Astrocyte (in vitro differentiated cells and primary cell): ENCODE measurements at regions not wholly inside any gene's neighbourhood (a gene's known extent, or its start where the extent isn't known, plus 50 kb on each side); places are given as distances from the start of the nearest gene placed in this dataset.

Experiments used
- DNase-seq: peaks from one replicate; pipeline ENCODE4 v3.0.0-alpha.2; 2010; ENCODE audit warnings: low read depth
- FAIRE-seq: peaks from 2 replicates; lab custom pipeline; 2011; peaks lifted over from hg19 to GRCh38; lab: Jason Lieb, UNC
- H2AFZ ChIP-seq: 2 replicates; pipeline ENCODE4 v1.6.0; 2012; ENCODE audit warnings: low read depth, low read length, inconsistent platforms
- H3K27ac ChIP-seq: 2 replicates; pipeline ENCODE4 v1.5.1; 2011; ENCODE audit warnings: low read depth, low read length, inconsistent platforms
- H3K27me3 ChIP-seq: 2 replicates; pipeline ENCODE4 v1.6.0; 2011; ENCODE audit warnings: low read length, inconsistent platforms; ENCODE audit not compliant: insufficient read depth
- H3K36me3 ChIP-seq: 2 replicates; pipeline ENCODE4 v1.5.1; 2011; ENCODE audit warnings: low read length, inconsistent platforms; ENCODE audit not compliant: insufficient read depth
- H3K4me1 ChIP-seq: 2 replicates; pipeline ENCODE4 v1.5.1; 2011; ENCODE audit warnings: low read length, inconsistent platforms; ENCODE audit not compliant: insufficient read depth
- H3K4me2 ChIP-seq: 2 replicates; pipeline ENCODE4 v1.6.0; 2012; ENCODE audit warnings: low read length, inconsistent platforms
- H3K4me3 ChIP-seq: 2 replicates; pipeline ENCODE4 v1.5.1; 2011; ENCODE audit warnings: low read depth, mild to moderate bottlenecking, low read length, inconsistent platforms; ENCODE audit not compliant: insufficient read depth
- H3K79me2 ChIP-seq: 2 replicates; pipeline ENCODE4 v1.6.0; 2012; ENCODE audit warnings: mild to moderate bottlenecking, low read length, inconsistent platforms; ENCODE audit not compliant: insufficient read depth
- H3K9ac ChIP-seq: 2 replicates; pipeline ENCODE4 v1.6.0; 2012; ENCODE audit warnings: mild to moderate bottlenecking, low read length, inconsistent platforms
- H3K9me3 ChIP-seq: 2 replicates; pipeline ENCODE4 v1.5.1; 2012; ENCODE audit warnings: low read depth, mild to moderate bottlenecking, low read length, inconsistent platforms; ENCODE audit not compliant: insufficient read depth
- H4K20me1 ChIP-seq: 2 replicates; pipeline ENCODE4 v1.6.0; 2012; ENCODE audit warnings: low read length, inconsistent platforms; ENCODE audit not compliant: insufficient read depth
- H3K27ac Mint-ChIP-seq: one replicate; pipeline ENCODE4 v1.8.0; 2021; ENCODE audit warnings: mild to moderate bottlenecking, mixed read lengths; ENCODE audit not compliant: unreplicated experiment
- H3K27me3 Mint-ChIP-seq: one replicate; pipeline ENCODE4 v1.8.0; 2021; ENCODE audit warnings: low read depth, mixed read lengths; ENCODE audit not compliant: unreplicated experiment
- H3K36me3 Mint-ChIP-seq: one replicate; pipeline ENCODE4 v1.8.0; 2021; ENCODE audit warnings: low read depth, mixed read lengths; ENCODE audit not compliant: unreplicated experiment
- H3K4me1 Mint-ChIP-seq: one replicate; pipeline ENCODE4 v1.8.0; 2021; ENCODE audit warnings: low read depth, mixed read lengths; ENCODE audit not compliant: unreplicated experiment
- H3K4me3 Mint-ChIP-seq: one replicate; pipeline ENCODE4 v1.8.0; 2021; ENCODE audit warnings: mild to moderate bottlenecking, moderate library complexity, mixed read lengths; ENCODE audit not compliant: unreplicated experiment
- H3K9me3 Mint-ChIP-seq: one replicate; pipeline ENCODE4 v1.8.0; 2021; ENCODE audit warnings: mild to moderate bottlenecking, mixed read lengths; ENCODE audit not compliant: unreplicated experiment
- EZH2 ChIP-seq: IDR thresholded peaks from 2 replicates; pipeline ENCODE4 v1.6.1; 2012; ENCODE audit warnings: mild to moderate bottlenecking, low read length, inconsistent platforms; ENCODE audit not compliant: insufficient read depth
- TF ChIP-seq, protein P1 (sequence below): IDR thresholded peaks from 2 replicates; pipeline ENCODE4 v1.5.1; 2011; ENCODE audit warnings: low read depth, mild to moderate bottlenecking, inconsistent platforms, low read length, moderate library complexity; ENCODE audit not compliant: insufficient read depth

DNA sequence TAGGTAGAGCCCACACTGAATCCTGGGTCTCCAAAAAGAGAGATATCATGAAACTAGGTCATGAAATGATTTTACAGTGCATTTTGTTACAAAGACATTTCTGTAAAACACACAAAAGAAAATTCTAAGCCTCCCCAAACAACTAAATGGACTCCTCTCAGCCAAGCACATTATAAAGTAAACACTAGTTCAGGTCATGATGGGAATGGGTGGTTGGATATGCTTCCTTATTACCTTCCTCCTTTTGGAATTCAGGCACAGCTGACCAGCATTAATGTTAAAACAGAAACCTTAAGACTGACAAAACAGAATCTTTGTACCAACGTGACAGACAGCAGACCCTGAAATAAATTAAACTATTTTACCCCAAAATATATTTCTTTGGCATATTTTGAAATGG lies 87.9 kb upstream of the NPY2R start:
- no peaks in the 10 kb centered on the region for H3K4me1 ChIP-seq

GRCh38 chr4:155122382-155122781 lies 86.1 kb upstream of the NPY2R start:
- Histone ChIP-seq H3K4me3 (no peak overlapping the region), H4K20me1 (no peaks in the 10 kb centered on the region), H3K9me3 (peaks cover 6% of the 10 kb centered on the region), H3K27me3 (no peaks in the 10 kb centered on the region), H3K9ac (no peak overlapping the region), H3K4me1 (no peaks in the 10 kb centered on the region), H3K27ac (no peak overlapping the region), H3K4me2 (no peak overlapping the region), H2AFZ (no peak overlapping the region), H3K36me3 (no peaks in the 10 kb centered on the region), H3K79me2 (no peaks in the 10 kb centered on the region)
- no peaks in the 10 kb centered on the region for H3K36me3 Mint-ChIP-seq
- H3K4me3 Mint-ChIP-seq, result no peak overlapping the region
- TF ChIP-seq EZH2, result no peak
- TF ChIP-seq, protein P1, sequence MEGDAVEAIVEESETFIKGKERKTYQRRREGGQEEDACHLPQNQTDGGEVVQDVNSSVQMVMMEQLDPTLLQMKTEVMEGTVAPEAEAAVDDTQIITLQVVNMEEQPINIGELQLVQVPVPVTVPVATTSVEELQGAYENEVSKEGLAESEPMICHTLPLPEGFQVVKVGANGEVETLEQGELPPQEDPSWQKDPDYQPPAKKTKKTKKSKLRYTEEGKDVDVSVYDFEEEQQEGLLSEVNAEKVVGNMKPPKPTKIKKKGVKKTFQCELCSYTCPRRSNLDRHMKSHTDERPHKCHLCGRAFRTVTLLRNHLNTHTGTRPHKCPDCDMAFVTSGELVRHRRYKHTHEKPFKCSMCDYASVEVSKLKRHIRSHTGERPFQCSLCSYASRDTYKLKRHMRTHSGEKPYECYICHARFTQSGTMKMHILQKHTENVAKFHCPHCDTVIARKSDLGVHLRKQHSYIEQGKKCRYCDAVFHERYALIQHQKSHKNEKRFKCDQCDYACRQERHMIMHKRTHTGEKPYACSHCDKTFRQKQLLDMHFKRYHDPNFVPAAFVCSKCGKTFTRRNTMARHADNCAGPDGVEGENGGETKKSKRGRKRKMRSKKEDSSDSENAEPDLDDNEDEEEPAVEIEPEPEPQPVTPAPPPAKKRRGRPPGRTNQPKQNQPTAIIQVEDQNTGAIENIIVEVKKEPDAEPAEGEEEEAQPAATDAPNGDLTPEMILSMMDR, result no peak
- DNase-seq (no peak), FAIRE-seq (no peak)
- H3K9me3 Mint-ChIP-seq, result peaks cover 3% of the 10 kb centered on the region
- no peaks in the 10 kb centered on the region for H3K4me1 Mint-ChIP-seq
- no peak overlapping the region for H3K27ac Mint-ChIP-seq
- no peaks in the 10 kb centered on the region for H3K27me3 Mint-ChIP-seq

More for the DNA sequence above, 87.9 kb upstream of the NPY2R start:
- Histone ChIP-seq H3K4me3 (no peak overlapping the region), H3K79me2 (no peaks in the 10 kb centered on the region), H2AFZ (no peak overlapping the region), H3K27me3 (no peaks in the 10 kb centered on the region), H3K4me2 (no peak overlapping the region), H3K36me3 (no peaks in the 10 kb centered on the region), H3K9me3 (peaks cover 6% of the 10 kb centered on the region), H4K20me1 (no peaks in the 10 kb centered on the region), H3K27ac (no peak overlapping the region), H3K9ac (no peak overlapping the region)
- Mint-ChIP-seq H3K36me3 (no peaks in the 10 kb centered on the region), H3K4me1 (no peaks in the 10 kb centered on the region), H3K9me3 (peaks cover 3% of the 10 kb centered on the region), H3K27me3 (no peaks in the 10 kb centered on the region), H3K4me3 (no peak overlapping the region), H3K27ac (no peak overlapping the region)
- DNase-seq (no peak), FAIRE-seq (no peak)
- TF ChIP-seq, protein P1, result no peak
- TF ChIP-seq EZH2, result no peak

GRCh38 chr4:155134136-155134535 lies 74.3 kb upstream of the NPY2R start:
- no peaks in the 10 kb centered on the region for H3K79me2 ChIP-seq
- FAIRE-seq, result no peak
- no peak for DNase-seq
- no peak overlapping the region for H3K4me2 ChIP-seq
- no peaks in the 10 kb centered on the region for H3K9me3 ChIP-seq
- no peaks in the 10 kb centered on the region for H3K27me3 Mint-ChIP-seq
- no peak overlapping the region for H3K9ac ChIP-seq
- no peak overlapping the region for H2AFZ ChIP-seq
- no peaks in the 10 kb centered on the region for H3K4me1 Mint-ChIP-seq
- H3K4me3 Mint-ChIP-seq, result no peak overlapping the region
- H3K27ac Mint-ChIP-seq, result no peak overlapping the region
- H3K36me3 Mint-ChIP-seq, result no peaks in the 10 kb centered on the region
- no peak for TF ChIP-seq EZH2
- TF ChIP-seq, protein P1, result no peak
- no peaks in the 10 kb centered on the region for H3K9me3 Mint-ChIP-seq
- H3K4me3 ChIP-seq, result no peak overlapping the region
- no peak overlapping the region for H3K27ac ChIP-seq
- no peaks in the 10 kb centered on the region for H3K27me3 ChIP-seq
- no peaks in the 10 kb centered on the region for H3K36me3 ChIP-seq
- H4K20me1 ChIP-seq, result no peaks in the 10 kb centered on the region
- H3K4me1 ChIP-seq, result no peaks in the 10 kb centered on the region
